ENCODE measurements at regions not wholly inside any gene's neighbourhood (a gene's known extent, or its start where the extent isn't known, plus 50 kb on each side); places are given as distances from the start of the nearest gene placed in this dataset.

DNA sequence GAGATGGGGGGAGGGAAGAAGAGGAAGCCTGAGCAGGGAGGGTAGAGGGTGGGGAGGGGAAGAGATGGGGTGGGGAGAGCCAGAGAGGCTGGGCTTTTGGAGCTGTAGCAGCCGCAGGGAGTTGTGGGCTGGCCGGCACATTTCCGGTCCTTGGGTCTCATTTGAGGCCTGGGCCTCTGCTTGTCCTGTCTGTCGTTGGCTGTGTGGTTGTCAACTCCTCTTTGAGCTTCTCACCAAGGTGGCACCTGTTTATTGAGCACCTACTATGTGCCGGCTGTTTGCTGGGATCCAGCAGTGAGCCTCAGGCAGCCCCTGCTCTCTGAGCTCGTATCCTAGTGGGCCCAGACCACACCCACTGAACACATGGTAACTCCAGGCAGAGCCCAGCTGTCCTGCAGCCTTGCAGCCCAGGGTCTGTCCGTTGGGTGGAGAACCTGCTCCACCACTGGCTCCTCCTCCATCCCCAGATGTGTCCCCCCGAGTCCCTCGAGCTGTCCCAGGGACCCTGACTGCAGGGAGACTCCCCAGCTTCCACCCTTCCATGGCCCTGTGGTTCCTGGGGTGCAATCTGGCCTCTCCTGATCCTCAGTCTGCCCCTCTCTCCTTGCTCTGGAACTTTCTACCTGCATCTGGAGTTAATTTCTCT, 164.9 kb downstream of the IRF8 start:
- no peak for DNase-seq

DNA sequence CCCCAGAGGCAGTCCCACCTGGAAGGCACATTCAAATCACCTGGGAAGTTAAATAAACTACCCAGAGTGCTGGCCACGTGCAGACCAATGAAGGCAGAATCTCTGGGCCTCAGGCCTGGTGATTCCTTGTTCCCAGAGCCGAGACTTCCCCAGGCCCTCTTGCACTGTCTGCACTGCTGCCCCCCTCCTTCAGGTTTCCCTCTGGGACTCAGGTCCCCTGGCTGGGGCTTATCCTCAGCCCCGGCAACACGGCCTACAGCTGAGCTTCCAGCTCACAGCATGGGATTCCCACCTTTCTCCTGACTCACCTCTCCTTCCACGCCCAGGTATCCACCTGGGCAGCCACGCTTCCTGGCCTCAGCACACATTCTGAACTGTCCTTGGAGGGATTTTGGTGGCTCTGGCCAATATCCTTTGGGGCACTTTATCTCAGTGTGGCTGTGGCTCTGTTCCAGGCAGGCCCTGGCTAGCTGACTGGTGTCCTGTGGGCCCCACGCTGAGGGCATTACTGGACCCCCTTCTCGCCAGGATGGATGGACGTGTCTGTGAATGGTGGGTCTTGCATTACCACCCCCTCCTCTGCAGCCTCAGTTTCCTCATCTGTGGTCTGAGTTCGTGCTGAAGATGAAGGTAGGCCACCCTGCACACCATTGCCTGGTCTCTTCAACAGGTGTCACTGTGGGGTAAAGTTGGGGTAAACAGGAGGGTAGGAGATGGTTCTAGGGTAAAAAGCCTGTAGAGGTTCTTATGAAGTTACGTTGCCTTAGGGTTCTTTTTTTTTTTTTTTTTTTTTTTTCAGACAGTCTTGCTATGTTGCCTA, 165.7 kb downstream of the IRF8 start:
- DNase-seq, result no peak

DNA sequence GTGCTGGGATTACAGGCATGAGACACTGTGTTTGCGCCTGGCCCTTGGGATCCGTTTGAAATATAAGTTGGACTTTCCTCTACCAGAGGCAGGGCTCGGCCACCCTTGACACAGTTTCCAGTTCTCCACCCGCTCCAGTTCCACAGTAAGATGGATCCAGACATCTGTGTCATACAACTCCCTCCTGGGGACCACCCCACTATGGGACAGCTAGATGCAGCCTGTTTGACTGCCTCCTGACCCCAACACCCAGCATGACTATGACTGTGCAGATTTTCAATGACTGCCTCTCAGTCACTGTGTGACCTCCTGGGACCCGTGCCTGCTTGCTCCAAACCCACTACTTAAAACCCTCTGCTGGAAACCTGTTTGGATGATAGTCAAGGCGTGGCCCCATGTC, 166.7 kb downstream of the IRF8 start:
- DNase-seq, result no peak

DNA sequence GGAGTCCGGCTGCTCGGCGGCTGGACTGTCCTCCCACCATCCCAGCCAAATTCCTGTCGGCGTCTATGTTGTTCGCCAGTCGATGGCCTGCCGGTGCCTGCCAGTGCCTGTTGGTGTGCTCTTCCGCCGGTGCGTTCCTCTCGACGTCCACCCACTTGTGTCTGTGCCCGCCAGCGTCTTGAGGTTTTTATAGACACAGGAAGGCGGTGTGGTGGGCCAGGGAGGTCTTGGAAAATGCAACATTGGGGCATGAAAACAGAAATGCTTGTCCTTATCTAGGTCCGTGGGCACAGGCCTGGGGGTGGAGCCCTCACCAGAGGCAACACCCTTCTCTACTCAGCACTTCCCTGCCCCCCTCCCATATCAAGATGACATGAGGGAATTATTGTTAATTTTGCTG, 167.8 kb downstream of the IRF8 start:
- no peak for DNase-seq

DNA sequence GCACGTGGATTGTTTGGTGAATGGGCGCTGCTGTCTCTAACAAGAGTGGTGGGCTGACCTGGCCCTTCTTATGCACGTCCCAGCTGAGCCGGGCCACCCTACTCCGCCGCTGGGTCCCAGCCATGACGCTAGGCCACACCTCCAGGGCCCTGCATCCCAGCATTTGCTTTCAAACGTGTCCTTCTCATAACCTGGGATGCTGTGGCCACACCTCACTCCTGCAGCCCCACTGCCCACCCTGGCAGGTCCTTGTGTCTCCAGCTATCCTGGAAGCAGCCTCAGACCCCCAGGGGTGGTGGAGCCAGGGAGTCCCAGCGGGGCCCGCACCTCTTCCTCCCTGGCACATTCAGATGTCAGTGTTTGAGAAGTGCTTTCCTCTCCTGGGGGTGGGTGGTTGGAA, 168.6 kb downstream of the IRF8 start:
- DNase-seq, result no peak

DNA sequence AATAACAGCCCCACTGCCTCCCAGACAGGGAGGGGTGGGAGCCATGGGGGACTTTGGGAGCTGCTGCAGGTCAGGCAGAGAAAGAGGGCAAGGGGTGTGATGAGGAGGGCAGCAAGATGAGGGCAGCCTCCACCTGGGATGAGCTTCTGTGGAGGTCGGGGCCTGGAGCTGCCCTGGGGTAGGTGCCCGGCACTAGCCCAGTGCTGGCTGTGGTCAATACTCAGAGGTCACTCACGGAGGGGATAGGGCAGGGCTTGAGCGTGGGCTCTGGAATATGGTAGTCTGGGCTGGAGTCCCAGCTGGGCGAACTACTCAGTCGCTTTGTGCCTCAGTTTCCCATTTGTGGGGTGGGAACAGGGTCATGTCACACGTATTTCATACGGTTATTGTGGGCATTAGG, 169.0 kb downstream of the IRF8 start:
- no peak for DNase-seq

DNA sequence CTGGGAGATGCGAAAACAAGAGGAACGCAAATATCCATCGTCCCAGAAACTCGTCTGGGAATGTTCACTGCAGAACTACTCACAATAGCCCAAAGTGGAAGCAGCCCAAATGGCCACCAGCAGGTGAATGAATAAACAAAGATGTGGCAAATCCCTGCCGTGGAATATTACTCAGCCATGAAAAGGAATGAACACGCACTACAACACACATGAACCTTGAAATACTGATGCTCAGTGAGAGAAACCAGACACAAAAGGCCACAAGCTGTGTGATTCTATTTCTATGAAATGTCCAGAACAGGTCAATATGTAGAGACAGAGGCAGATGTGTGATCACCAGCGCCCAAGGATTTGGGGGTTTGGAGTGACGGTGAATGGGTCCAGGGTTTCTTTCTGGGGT, 169.8 kb downstream of the IRF8 start:
- DNase-seq, result no peak

DNA sequence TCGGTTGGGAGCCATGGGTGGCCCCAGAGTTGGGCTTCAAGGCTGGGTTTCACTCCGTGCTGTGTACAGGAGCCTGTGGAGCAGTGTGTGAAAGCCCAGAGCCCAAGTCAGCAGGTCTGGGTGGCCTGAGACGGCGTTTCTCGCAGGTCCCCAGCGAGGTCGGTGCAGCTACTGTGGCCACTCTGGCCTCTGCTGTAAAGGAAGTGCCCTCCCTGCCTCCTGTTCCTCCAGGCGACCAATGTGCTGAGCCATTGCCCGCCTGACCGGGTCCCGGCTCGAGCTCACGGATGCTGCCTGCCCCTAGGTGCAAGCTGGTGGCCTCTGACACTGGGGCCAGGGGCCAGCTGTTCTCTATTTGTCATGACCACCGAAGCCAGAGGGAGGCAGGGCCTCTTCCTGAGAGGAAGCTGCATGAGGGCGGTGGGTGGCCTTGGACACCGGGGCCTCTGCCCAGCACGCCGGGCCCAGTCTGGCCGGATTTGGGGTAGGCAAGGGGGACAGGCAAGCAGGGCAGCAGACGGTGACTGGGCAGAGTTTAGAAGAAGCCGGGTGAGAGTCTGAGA, 170.9 kb downstream of the IRF8 start:
- DNase-seq, result no peak

DNA sequence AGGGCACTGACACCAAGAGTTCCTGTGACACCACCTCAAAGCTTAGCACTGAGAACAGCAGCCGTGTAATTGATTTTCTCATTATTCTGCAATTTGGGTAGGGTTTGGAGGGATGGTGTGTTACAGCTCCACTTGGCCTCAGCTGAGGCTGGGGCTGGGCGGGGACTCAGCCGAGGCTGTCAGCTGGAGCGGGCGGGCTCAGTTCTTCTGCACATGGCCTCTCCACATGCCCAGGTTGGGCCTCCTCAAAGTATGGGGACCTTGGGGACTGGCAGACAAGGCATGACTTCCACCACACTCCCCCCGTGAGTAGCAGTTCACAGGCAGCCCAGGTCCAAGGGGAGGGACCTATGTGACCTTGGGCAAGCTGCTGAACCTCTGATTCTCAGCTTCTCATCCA, 171.5 kb downstream of the IRF8 start:
- DNase-seq, result no peak

DNA sequence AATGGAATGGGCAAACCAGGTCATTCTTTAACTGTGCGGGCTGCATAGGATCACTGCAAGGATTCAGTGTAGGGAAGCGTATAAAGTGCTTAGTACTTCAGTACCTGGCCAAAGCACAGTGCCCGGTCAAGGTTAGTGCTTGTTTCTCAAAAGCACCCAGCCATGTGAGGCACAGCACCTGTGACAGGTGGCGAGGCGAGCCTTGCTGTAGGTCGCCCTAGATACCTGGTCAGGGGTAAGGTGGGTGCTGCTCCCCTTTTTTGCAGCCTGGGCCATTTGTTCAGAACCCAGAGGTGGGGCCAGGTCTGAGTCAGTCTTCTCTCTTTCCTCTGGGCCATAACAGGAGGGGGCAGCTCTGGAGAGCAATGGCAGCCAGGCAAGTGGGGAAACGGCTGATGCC, 172.0 kb downstream of the IRF8 start:
- DNase-seq, result no peak

DNA sequence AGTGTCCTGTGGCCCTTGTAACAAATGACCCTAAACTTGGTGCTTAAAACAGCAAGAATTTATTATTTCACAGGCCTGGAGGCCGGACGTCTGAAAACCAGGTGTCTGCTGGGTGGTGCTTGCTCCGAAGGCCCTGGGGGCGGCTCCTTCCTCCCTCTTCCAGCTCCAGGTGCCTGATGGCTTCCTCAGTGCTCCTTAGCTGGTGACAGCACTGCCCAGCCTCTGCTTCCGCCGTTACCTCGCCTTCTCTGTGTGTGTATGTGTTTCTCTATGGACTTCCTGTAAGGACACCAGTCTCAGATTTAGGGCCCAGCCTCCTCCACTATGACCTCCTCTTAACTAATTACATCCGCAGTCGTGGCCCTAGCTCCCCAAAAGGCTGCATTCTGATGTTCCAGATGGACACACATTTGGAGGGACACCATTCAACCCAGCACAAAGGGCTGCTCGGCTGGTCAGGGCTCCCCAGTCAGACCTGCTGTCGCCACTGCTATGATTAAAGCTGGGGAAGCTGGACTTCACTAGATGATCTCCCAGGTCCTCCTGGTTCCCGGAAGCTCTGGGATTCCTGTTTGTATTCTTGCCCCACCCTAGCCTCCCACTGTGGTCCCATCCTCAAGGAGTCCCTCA, 172.8 kb downstream of the IRF8 start:
- DNase-seq, result no peak

DNA sequence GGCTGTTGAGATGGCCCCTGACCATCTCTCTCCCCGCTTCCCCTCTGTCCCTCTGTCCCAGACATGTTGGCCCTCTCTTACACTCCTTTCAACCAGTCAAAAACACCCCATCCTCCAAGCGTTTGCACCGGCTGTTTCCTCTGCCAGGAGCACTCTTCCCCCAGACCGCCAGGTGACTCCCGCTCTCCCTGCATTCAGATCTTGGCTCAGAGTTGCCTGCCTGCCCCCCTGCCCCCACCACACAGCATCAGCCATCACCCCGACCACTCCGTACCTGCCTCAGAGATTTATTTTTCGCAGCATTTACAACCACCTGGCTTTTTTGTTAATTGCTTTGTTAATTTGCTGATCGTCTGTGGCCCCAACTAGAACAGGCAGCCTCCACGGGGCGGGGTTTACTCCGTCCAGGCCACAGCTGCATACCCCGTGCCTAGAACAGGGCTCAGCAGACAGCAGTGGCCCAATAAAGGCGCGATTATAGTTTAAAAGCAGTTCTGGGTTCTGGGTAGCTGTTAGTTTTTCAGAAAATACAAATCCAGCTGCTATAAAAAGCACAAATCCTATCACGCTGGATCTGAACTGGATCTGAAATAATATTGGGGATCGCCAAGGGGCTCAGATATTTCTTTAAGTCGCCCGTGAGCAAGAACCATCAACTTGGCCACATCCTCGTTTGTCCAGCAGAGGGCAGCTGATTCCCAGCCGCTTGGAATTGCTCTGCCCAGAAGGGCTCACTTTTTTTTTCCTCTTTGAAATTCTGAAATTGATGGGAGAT, 173.6 kb downstream of the IRF8 start:
- no peak for DNase-seq

DNA sequence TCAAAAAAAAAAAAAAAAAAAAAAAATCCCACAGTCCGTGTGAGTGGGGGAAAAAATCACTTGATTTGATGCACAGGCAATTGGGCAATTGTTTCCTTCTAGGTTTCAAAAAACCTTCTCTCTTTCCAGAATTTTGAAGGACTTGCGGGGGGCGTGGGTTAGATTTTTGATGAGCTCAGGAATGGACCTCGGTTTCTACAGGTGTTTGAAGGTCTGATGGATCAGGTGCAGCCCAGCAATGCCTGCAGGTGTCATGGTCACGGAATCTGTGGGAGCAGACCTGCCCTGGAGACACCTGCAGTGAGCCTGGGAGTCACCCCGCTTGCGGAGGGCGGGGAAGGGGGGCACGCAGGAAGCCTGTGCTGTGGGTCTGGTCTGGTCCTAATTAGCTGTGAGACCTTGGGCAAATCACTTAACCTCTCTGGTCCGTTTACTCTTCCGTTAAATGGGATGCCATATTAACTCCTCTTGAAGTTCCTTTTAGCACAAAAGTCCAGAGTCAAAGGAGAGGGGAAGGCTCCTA, 174.2 kb downstream of the IRF8 start:
- DNase-seq, result no peak

DNA sequence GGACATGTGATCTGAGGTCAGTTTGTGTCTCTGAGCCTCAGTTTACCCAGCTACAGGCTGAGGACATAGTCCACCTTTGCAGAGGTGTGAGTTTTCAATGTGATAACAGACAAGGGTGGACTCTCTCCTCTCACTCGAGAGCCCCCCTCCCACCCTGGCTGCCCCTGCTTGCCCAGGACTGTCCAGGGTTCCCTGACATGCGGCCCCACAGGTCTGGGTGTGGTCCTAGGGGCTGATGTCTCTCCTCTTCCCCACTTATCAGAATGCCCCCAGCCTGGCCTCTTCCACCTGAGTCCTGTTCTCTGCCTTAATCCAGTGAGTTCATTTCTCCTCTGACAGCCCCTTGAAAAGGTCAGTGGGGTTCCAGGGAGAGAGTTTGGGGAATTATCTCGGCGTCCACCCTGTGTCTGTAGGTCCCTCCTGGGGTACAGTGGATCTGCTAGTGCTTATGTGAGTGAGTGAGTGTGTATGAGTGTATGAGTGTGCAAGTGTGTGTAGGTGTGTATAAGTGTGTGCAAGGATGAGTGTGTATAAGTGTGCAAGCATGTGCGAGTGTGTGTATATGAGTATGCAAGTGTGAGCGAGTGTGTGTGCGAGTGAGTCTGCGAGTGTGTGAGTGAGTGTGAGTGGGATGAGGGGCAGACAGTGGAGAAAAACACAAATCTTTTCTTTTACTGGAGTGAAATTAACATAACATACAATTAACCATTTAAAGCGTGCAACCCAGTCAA, 175.0 kb downstream of the IRF8 start:
- DNase-seq, result no peak

DNA sequence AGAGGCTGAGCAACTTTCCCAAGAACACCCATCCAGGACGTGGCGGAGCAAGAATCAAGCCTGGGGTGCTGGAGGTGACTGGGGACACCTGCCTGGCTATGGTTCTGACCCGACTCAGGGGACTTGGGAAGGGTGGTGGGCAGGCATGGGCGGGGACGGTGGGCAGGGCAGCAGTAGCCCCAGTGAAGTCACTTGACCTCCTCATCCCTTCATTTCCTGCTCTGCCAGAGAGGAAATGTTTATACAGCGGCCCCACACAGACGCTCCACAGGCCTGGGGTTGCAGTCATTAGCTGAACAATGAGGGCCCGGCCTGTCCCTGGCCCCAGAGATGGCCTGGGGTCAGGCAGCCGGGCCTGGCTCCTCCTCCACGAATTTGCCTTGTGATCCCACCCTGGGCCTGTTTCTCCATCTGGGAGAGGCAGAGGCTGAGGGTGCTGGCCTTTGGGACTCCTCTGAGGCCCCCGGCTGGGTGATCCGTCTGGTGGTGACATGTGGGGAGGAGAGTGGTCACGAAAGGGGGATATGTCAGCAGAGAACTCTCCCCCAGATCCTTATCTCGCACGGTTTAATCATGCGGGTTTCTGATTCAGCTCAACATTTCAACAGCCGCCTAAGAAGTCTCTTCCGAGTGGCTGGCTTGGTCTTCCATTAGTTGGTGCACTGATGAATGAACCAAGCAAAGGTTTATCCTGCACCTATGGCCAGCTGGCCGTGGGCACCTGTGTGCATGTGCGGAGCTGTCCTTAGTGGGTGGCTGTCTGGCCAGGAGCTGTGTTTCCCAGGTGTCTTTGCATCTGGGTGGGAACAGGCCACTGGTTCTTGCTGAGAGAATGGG, 175.9 kb downstream of the IRF8 start:
- no peak for DNase-seq

DNA sequence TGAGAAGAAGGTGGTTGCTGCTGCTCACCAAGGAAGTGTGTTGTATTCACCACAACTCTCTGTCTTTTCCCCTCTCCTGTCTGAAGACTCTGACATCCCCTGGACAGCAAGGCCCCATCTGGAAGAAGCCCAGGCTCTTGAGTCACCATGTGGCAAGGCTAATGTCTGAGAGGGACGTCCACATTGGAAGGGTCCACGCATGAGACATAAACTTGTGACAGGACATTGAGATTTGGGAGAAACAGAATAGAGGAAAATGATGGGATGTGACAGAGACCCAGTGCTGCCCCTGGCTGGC, 176.5 kb downstream of the IRF8 start:
- DNase-seq, result no peak

DNA sequence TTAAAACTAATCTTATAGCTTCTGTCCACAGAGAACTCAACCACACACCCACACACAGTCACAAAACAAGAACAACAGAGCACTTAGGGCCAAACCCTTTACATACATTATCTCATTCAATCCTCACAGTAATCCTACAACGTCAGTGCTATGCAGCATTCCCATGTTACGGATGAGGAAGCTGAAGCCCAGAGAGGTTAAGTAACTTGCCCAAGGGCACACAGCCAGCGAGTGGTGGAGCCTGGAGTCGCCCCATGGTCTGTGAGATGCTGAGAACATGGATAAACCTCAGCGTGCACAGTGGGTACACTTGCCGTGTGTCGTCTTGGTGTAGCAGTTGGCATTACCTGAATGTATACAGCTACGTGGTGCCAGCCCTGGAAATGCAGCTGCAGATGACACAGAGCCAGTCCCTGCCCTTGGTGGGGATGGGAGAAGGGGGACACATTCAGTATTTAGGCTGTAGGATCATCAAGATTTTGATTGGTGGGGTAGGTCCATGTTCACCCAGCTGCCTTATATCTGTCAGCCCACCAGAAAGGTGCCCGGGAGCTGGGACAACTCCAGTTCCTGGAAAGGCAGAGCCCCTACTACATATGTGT, 177.0 kb downstream of the IRF8 start:
- DNase-seq, result no peak

DNA sequence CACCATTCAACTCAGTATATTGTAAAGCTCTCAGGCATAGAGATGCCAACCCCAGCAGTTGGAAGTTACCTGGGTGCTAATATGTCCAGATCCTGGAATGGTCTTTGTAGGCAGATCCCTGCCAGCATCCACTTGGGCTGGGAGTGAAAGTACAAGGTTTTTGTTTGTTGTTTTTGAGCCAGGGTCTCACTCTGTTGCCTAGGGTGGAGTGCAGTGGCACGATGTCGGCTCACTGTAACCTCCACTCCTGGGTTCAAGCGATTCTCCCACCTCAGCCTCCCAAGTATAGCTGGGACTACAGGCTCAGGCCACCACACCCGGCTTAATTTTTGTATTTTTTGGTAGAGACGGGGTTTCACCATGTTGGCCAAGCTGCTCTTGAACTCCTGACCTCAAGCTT, 177.6 kb downstream of the IRF8 start:
- no peak for DNase-seq

DNA sequence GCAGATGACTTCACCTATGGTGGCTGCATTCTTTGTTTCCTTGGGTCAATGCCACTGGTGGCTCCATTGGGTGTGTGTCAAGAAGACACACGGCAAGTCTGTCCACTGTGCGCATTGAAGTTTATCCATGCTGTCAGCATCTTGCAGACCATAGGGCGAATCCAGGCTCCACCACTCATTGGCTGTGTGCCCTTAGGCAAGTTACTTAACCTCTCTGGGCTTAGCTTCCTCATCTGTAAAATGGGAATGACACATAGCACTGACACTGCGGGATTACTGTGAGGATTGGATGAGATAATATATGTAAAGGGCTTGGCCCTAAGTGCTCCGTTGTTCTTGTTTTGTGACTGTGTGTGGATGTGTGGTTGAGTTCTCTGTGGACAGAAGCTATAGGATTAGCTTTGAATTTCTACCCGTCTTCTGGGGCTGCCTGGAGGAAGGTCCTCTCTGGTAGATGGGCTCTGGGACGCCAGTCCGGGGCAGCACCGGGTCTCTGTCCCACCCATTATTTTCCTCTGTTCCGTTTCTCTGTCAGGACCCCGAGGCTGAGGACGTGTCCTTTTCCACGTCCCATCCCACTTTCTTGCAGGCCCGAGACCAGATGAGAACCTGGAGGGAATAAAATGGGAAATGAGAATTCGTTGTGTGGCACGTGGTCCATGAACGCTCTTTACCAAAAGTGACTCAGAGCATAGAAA, 178.4 kb downstream of the IRF8 start:
- DNase-seq, result no peak

DNA sequence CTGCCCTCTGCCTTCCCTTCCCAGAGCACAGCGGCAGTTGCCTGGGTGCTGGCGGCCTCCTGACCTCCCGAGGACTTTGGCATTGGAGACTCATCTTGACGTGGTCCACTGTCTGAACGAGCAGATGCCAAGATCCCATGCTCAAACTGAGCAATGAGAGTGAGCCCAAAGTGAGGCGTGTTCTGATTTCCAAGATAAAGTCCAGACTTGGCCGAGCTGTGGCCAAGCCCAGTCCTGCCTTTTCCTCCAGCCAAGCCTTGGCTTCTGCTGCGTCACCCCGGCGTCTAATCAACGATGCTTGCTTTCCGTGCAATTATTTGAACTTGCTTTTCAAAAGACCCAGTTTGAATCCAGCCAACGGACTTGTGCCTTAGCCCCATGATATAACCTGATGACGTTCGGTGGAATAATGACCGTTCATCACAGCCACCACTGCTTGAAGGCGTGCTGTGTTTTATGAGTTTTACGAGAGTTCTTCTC, 179.2 kb downstream of the IRF8 start:
- DNase-seq, result no peak
